HCT116 (cell line): ENCODE measurements at regions not wholly inside any gene's neighbourhood (a gene's known extent, or its start where the extent isn't known, plus 50 kb on each side); places are given as distances from the start of the nearest gene placed in this dataset.

Experiments
- ATAC-seq: fragments of 200-7000 bp; cut with Tn5 transposase; 2 replicates; pipeline ENCODE4 v1.9.1; 2020; ENCODE audit warnings: mild to moderate bottlenecking, moderate library complexity
- BruUV-seq: library from RNA; stranded (reverse); fragments of 400-500 nt; replicated peaks from 2 replicates; lab custom pipeline; 2021; lab: Mats Ljungman, UMichigan
- CTCF ChIA-PET: fragments of 300-600 bp; sonication (Branson Sonifier 250); formaldehyde crosslinking; loops from one replicate; lab custom pipeline; 2021; ENCODE audit warnings: antibody characterized with exemption; lab: Charles Lee
- POLR2A ChIA-PET: fragments of 300-600, 350-600 bp; sonication (Branson Sonifier 250); formaldehyde crosslinking; loops from one replicate; lab custom pipeline; 2021; ENCODE audit warnings: antibody characterized with exemption; lab: Charles Lee
- RAD21 ChIA-PET, 2 experiments: fragments of 300-600 bp; sonication (Branson Sonifier 250); formaldehyde crosslinking; loops; one replicate each; lab custom pipeline; 2023; ENCODE audit warnings: low total read pairs in 2 of 2; ENCODE audit not compliant: uncharacterized antibody in 2 of 2, unreplicated experiment in 2 of 2, low non-redundant PET in 1 of 2; lab: Charles Lee
- DNase-seq: peaks from one replicate; pipeline ENCODE4 v3.0.0-alpha.2; 2010; ENCODE audit warnings: low read depth, low spot score
- H2AFZ ChIP-seq: fragments of 200-600 bp; shearing (Covaris generic), sonication (generic); 2 replicates; pipeline ENCODE4 v1.6.1; 2017; ENCODE audit warnings: low read depth, mixed run types, mixed read lengths, antibody characterized with exemption, low read length; ENCODE audit not compliant: poor library complexity, severe bottlenecking
- H3K27ac ChIP-seq: 2 replicates; pipeline ENCODE4 v1.5.1; 2012; ENCODE audit warnings: low read depth, low read length
- H3K27me3 ChIP-seq: fragments of 200-600 bp; sonication (generic); 2 replicates; pipeline ENCODE4 v1.6.1; 2016; ENCODE audit warnings: mixed run types, low read length, mixed read lengths; ENCODE audit not compliant: insufficient read depth
- H3K36me3 ChIP-seq, 2 experiments: fragments of 200-500 bp in 1 of 2; fragments of 200-600 bp in 1 of 2; sonication (Bioruptor generic) in 1 of 2; sonication (generic) in 1 of 2; 2 replicates each; pipeline versions ENCODE4 v1.5.1 to v1.6.1; 2014 to 2016; ENCODE audit warnings: low read length in 2 of 2, inconsistent platforms in 1 of 2, mixed read lengths in 1 of 2, mixed run types in 1 of 2; ENCODE audit not compliant: insufficient read depth in 2 of 2, control insufficient read depth in 1 of 2
- H3K4me1 ChIP-seq, 2 experiments: fragments of 200-600 bp in 1 of 2; sonication (generic) in 1 of 2; 2 replicates each; pipeline versions ENCODE4 v1.5.1 to v1.6.1; 2012 to 2017; ENCODE audit warnings: low read length in 2 of 2, inconsistent platforms in 1 of 2, mild to moderate bottlenecking in 1 of 2, mixed read lengths in 1 of 2, mixed run types in 1 of 2, moderate library complexity in 1 of 2; ENCODE audit not compliant: insufficient read depth in 2 of 2, control insufficient read depth in 1 of 2
- H3K4me2 ChIP-seq: fragments of 200-600 bp; sonication (generic); 2 replicates; pipeline ENCODE4 v1.6.1; 2017; ENCODE audit warnings: mixed run types, low read length, mixed read lengths
- H3K4me3 ChIP-seq, 2 experiments: fragments of 200-600 bp in 1 of 2; sonication (generic) in 1 of 2; replicated peaks in 1 of 2; 2 replicates each; pipeline ENCODE4 v1.5.1; 2011 to 2016; ENCODE audit warnings: low read length in 2 of 2, control low read depth in 1 of 2, low read depth in 1 of 2, mild to moderate bottlenecking in 1 of 2, mixed read lengths in 1 of 2, mixed run types in 1 of 2
- H3K79me2 ChIP-seq: fragments of 200-600 bp; sonication (generic); 2 replicates; pipeline ENCODE4 v1.6.1; 2017; ENCODE audit warnings: mild to moderate bottlenecking, mixed run types, low read length, moderate library complexity, mixed read lengths; ENCODE audit not compliant: insufficient read depth
- H3K9ac ChIP-seq: fragments of 200-600 bp; sonication (generic); 2 replicates; pipeline ENCODE4 v1.6.1; 2016; ENCODE audit warnings: low read length, mixed read lengths
- H3K9me2 ChIP-seq: fragments of 200-600 bp; sonication (generic), shearing (Covaris generic); 2 replicates; pipeline ENCODE4 v1.6.1; 2017; ENCODE audit warnings: mixed run types, mild to moderate bottlenecking, moderate library complexity; ENCODE audit not compliant: insufficient read depth
- H3K9me3 ChIP-seq, 2 experiments: fragments of 200-500 bp in 1 of 2; fragments of 200-600 bp in 1 of 2; sonication (Bioruptor generic) in 1 of 2; sonication (generic) in 1 of 2; 2 replicates each; pipeline ENCODE4 v1.6.1; 2014 to 2017; ENCODE audit warnings: low read length in 2 of 2, mixed read lengths in 2 of 2, inconsistent platforms in 1 of 2, low read depth in 1 of 2, mild to moderate bottlenecking in 1 of 2, mixed run types in 1 of 2, moderate library complexity in 1 of 2; ENCODE audit not compliant: control insufficient read depth in 1 of 2, insufficient read depth in 1 of 2
- H4K20me1 ChIP-seq: fragments of 200-600 bp; sonication (generic), shearing (Covaris generic); 2 replicates; pipeline ENCODE4 v1.6.1; 2017; ENCODE audit warnings: mixed run types, mild to moderate bottlenecking, moderate library complexity; ENCODE audit not compliant: insufficient read depth
- CBX3 ChIP-seq: IDR thresholded peaks from 2 replicates; pipeline ENCODE4 v1.6.1; 2012; ENCODE audit warnings: low read depth
- CEBPB ChIP-seq: IDR thresholded peaks from 2 replicates; pipeline ENCODE4 v1.6.1; 2012; ENCODE audit warnings: low read depth
- EGR1 ChIP-seq: IDR thresholded peaks from 2 replicates; pipeline ENCODE4 v1.6.1; 2012; ENCODE audit warnings: low read depth
- ELF1 ChIP-seq: IDR thresholded peaks from 2 replicates; pipeline ENCODE4 v1.6.1; 2012; ENCODE audit warnings: low read depth, borderline replicate concordance
- EZH2phosphoT487 ChIP-seq: fragments of 200-600 bp; IDR thresholded peaks from 2 replicates; pipeline ENCODE4 v1.6.1; 2018; ENCODE audit warnings: antibody characterized with exemption, borderline replicate concordance
- FOSL1 ChIP-seq: IDR thresholded peaks from 2 replicates; pipeline ENCODE4 v1.6.1; 2012; ENCODE audit warnings: low read depth
- JUND ChIP-seq: IDR thresholded peaks from 2 replicates; pipeline ENCODE4 v1.6.1; 2012
- POLR2A ChIP-seq: IDR thresholded peaks from 2 replicates; pipeline ENCODE4 v1.7.0; 2011; ENCODE audit warnings: borderline replicate concordance; ENCODE audit not compliant: insufficient read depth, insufficient read length; ENCODE audit errors: extremely low read depth
- SIN3A ChIP-seq: IDR thresholded peaks from 2 replicates; pipeline ENCODE4 v1.6.1; 2012; ENCODE audit warnings: low read depth
- SP1 ChIP-seq: IDR thresholded peaks from 2 replicates; pipeline ENCODE4 v1.6.1; 2012; ENCODE audit warnings: low read depth
- SRF ChIP-seq: IDR thresholded peaks from 2 replicates; pipeline ENCODE4 v1.6.1; 2012; ENCODE audit warnings: low read depth
- TCF7L2 ChIP-seq: IDR thresholded peaks from 2 replicates; pipeline ENCODE4 v1.7.0; 2011; ENCODE audit warnings: borderline replicate concordance, inconsistent platforms; ENCODE audit not compliant: insufficient read depth, insufficient read length; ENCODE audit errors: extremely low read depth
- YY1 ChIP-seq: IDR thresholded peaks from 2 replicates; pipeline ENCODE4 v1.6.1; 2011; ENCODE audit warnings: low read length, low read depth, moderate library complexity, mild to moderate bottlenecking; ENCODE audit not compliant: insufficient replicate concordance; ENCODE audit errors: extremely low read depth
- ZFX ChIP-seq: fragments of 450-650 bp; IDR thresholded peaks from 2 replicates; pipeline ENCODE4 v1.6.1; 2017
- ZNF274 ChIP-seq: fragments of 200-500 bp; sonication (Bioruptor generic); IDR thresholded peaks from 2 replicates; pipeline ENCODE4 v1.6.1; 2014; ENCODE audit warnings: mild to moderate bottlenecking, low read depth, low read length, inconsistent platforms
- intact Hi-C: fragments of 100-400 bp; cut with micrococcal nuclease; formaldehyde crosslinking; loops from 2 replicates; pipeline ENCODE4 v1.10.0; 2022
- TF ChIP-seq, protein P1 (sequence below): IDR thresholded peaks from 2 replicates; pipeline ENCODE4 v1.6.1; 2012
- TF ChIP-seq, protein P2 (sequence below): IDR thresholded peaks from 2 replicates; pipeline ENCODE4 v1.6.1; 2012; ENCODE audit warnings: low read depth
- TF ChIP-seq, protein P3 (sequence below), 3 experiments: fragments of 200-600 bp in 1 of 3; sonication (generic) in 1 of 3; IDR thresholded peaks in 2 of 3; conservative IDR thresholded peaks in 1 of 3; 2 replicates each; pipeline ENCODE4 v1.5.1; 2012 to 2017; ENCODE audit warnings: low read depth in 2 of 3, low read length in 2 of 3, antibody characterized with exemption in 1 of 3, borderline replicate concordance in 1 of 3, control low read depth in 1 of 3, mild to moderate bottlenecking in 1 of 3, mixed read lengths in 1 of 3, mixed run types in 1 of 3, moderate library complexity in 1 of 3; ENCODE audit not compliant: insufficient read depth in 1 of 3
- TF ChIP-seq, protein P4 (sequence below): IDR thresholded peaks from 2 replicates; pipeline ENCODE4 v1.6.1; 2012

DNA sequence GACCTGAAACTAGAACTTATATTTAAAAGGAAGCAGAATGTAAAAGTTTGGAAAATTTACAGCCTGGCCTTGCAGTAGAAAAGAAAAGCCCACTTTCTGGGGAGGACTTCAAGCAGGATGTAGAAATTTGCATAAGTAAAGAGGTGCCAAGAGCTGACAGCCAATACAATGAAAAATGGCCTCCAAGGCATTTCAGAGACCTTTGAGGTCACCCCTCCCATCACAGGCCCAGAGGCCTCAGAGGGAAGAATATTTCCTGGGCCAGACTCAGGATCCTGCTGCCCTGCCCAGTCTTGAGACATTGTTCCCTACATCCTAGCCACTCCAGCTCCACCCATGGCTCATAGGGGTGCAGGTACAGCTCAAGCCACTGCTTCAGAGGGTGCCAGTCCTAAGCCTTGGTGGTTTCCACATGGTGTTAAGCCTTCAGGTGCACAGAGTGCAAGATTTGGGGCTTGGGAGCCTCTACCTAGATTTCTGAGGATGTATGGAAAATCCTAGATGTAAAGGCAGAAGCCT lies 518.9 kb upstream of the INTU start:
- no peak overlapping the region for H2AFZ ChIP-seq
- no peaks in the 10 kb centered on the region for H3K9me3 ChIP-seq
- H3K4me2 ChIP-seq = no peak overlapping the region
- no peak for DNase-seq
- H3K36me3 ChIP-seq = no peaks in the 10 kb centered on the region
- TF ChIP-seq ZFX = no peak
- TF ChIP-seq ELF1 = no peak
- TF ChIP-seq, protein P1, sequence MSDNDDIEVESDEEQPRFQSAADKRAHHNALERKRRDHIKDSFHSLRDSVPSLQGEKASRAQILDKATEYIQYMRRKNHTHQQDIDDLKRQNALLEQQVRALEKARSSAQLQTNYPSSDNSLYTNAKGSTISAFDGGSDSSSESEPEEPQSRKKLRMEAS = no peak
- TF ChIP-seq TCF7L2 = no peak
- TF ChIP-seq, protein P2, sequence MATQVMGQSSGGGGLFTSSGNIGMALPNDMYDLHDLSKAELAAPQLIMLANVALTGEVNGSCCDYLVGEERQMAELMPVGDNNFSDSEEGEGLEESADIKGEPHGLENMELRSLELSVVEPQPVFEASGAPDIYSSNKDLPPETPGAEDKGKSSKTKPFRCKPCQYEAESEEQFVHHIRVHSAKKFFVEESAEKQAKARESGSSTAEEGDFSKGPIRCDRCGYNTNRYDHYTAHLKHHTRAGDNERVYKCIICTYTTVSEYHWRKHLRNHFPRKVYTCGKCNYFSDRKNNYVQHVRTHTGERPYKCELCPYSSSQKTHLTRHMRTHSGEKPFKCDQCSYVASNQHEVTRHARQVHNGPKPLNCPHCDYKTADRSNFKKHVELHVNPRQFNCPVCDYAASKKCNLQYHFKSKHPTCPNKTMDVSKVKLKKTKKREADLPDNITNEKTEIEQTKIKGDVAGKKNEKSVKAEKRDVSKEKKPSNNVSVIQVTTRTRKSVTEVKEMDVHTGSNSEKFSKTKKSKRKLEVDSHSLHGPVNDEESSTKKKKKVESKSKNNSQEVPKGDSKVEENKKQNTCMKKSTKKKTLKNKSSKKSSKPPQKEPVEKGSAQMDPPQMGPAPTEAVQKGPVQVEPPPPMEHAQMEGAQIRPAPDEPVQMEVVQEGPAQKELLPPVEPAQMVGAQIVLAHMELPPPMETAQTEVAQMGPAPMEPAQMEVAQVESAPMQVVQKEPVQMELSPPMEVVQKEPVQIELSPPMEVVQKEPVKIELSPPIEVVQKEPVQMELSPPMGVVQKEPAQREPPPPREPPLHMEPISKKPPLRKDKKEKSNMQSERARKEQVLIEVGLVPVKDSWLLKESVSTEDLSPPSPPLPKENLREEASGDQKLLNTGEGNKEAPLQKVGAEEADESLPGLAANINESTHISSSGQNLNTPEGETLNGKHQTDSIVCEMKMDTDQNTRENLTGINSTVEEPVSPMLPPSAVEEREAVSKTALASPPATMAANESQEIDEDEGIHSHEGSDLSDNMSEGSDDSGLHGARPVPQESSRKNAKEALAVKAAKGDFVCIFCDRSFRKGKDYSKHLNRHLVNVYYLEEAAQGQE = no peak
- TF ChIP-seq, protein P3, sequence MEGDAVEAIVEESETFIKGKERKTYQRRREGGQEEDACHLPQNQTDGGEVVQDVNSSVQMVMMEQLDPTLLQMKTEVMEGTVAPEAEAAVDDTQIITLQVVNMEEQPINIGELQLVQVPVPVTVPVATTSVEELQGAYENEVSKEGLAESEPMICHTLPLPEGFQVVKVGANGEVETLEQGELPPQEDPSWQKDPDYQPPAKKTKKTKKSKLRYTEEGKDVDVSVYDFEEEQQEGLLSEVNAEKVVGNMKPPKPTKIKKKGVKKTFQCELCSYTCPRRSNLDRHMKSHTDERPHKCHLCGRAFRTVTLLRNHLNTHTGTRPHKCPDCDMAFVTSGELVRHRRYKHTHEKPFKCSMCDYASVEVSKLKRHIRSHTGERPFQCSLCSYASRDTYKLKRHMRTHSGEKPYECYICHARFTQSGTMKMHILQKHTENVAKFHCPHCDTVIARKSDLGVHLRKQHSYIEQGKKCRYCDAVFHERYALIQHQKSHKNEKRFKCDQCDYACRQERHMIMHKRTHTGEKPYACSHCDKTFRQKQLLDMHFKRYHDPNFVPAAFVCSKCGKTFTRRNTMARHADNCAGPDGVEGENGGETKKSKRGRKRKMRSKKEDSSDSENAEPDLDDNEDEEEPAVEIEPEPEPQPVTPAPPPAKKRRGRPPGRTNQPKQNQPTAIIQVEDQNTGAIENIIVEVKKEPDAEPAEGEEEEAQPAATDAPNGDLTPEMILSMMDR (IDR thresholded peaks at IDR 0.05 in 2 of 3, conservative IDR thresholded peaks at IDR 0.05 in 1 of 3; ENCODE audit: borderline replicate concordance in 1 of 3, insufficient read depth in 1 of 3, low read depth in 2 of 3, low read length in 2 of 3) = no peak
- TF ChIP-seq JUND = no peak
- no peak for TF ChIP-seq ZNF274
- TF ChIP-seq, protein P4, sequence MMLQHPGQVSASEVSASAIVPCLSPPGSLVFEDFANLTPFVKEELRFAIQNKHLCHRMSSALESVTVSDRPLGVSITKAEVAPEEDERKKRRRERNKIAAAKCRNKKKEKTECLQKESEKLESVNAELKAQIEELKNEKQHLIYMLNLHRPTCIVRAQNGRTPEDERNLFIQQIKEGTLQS = no peak
- TF ChIP-seq CEBPB = no peak
- TF ChIP-seq SP1 = no peak
- no peak for TF ChIP-seq SRF
- no peak for TF ChIP-seq CBX3
- TF ChIP-seq YY1 = no peak
- no peak for TF ChIP-seq FOSL1
- TF ChIP-seq EZH2phosphoT487 = no peak
- no peak for TF ChIP-seq SIN3A
- no peak for TF ChIP-seq POLR2A
- no peak for TF ChIP-seq EGR1
- ChIA-PET CTCF (no interaction called here), POLR2A (no interaction called here), RAD21 (no interaction called here)
- H3K4me3 ChIP-seq = no peak overlapping the region
- ATAC-seq = no peak
- intact Hi-C loops = no loop called here
- H3K79me2 ChIP-seq = no peaks in the 10 kb centered on the region
- no peak overlapping the region for H3K27ac ChIP-seq
- no peaks in the 10 kb centered on the region for H3K4me1 ChIP-seq
- H4K20me1 ChIP-seq = no peaks in the 10 kb centered on the region
- no peaks in the 10 kb centered on the region for H3K27me3 ChIP-seq
- no TSS peak for BruUV-seq
- H3K9ac ChIP-seq = no peak overlapping the region
- H3K9me2 ChIP-seq = no peaks in the 10 kb centered on the region
